B cell (primary cell): ENCODE measurements at regions not wholly inside any gene's neighbourhood (a gene's known extent, or its start where the extent isn't known, plus 50 kb on each side); places are given as distances from the start of the nearest gene placed in this dataset.

ENCODE experiments used
- ATAC-seq: fragments of 200-7000 bp; cut with Tn5 transposase; one replicate; pipeline ENCODE4 v1.10.0; 2021; ENCODE audit warnings: low read depth, mild to moderate bottlenecking, moderate number of reproducible peaks, moderate library complexity
- CTCF ChIA-PET: fragments of 350-600 bp; sonication (Branson Sonifier 250); formaldehyde crosslinking; loops from one replicate; lab custom pipeline; 2021; ENCODE audit warnings: antibody characterized with exemption, inconsistent platforms; lab: Charles Lee
- POLR2A ChIA-PET: fragments of 350-600 bp; sonication (Branson Sonifier 250); formaldehyde crosslinking; loops from one replicate; lab custom pipeline; 2021; ENCODE audit warnings: antibody characterized with exemption; lab: Charles Lee
- DNase-seq: peaks from one replicate; pipeline ENCODE4 v3.0.0; 2013
- H2AFZ ChIP-seq: 2 replicates; pipeline ENCODE4 v1.6.1; 2012; ENCODE audit warnings: mild to moderate bottlenecking, low read depth, low read length; ENCODE audit not compliant: insufficient read depth, poor library complexity, severe bottlenecking
- H3K27ac ChIP-seq, 2 donors: 1 replicate in 1 of 2; 2 replicates in 1 of 2; pipeline ENCODE4 v1.5.1; 2012 to 2013; ENCODE audit warnings: low read length in 2 of 2, mild to moderate bottlenecking in 2 of 2, moderate library complexity in 1 of 2
- H3K27me3 ChIP-seq, 4 experiments: fragments of 200-600 bp in 1 of 4; sonication (generic) in 1 of 4; replicated peaks in 1 of 4; 1 replicate in 2 of 4; 2 replicates in 2 of 4; pipeline versions ENCODE4 v1.6.1 to v1.7.0; 2013 to 2016; ENCODE audit warnings: low read length in 3 of 4, mild to moderate bottlenecking in 2 of 4, mixed read lengths in 1 of 4, moderate library complexity in 1 of 4; ENCODE audit not compliant: insufficient read depth in 4 of 4, control insufficient read depth in 3 of 4; ENCODE audit errors: control extremely low read depth in 1 of 4
- H3K36me3 ChIP-seq, 2 experiments: replicated peaks in 1 of 2; 1 replicate in 1 of 2; 2 replicates in 1 of 2; pipeline versions ENCODE4 v1.6.1 to v1.7.1; 2013; ENCODE audit warnings: low read length in 1 of 2; ENCODE audit not compliant: insufficient read depth in 2 of 2, control insufficient read depth in 1 of 2; ENCODE audit errors: control extremely low read depth in 1 of 2, extremely low read depth in 1 of 2
- H3K4me1 ChIP-seq, 2 donors: fragments of 200-600 bp in 1 of 2; sonication (generic) in 1 of 2; 1 replicate in 1 of 2; 2 replicates in 1 of 2; pipeline versions ENCODE4 v1.5.1 to v1.6.1; 2013 to 2017; ENCODE audit warnings: low read length in 2 of 2; ENCODE audit not compliant: control insufficient read depth in 2 of 2, insufficient read depth in 2 of 2
- H3K4me2 ChIP-seq: replicated peaks from 2 replicates; pipeline ENCODE3; 2012; ENCODE audit warnings: mild to moderate bottlenecking, low read depth, low read length; ENCODE audit not compliant: poor library complexity, severe bottlenecking
- H3K4me3 ChIP-seq, 5 experiments: fragments of 200-600 bp in 1 of 5; sonication (generic) in 1 of 5; 1 replicate in 3 of 5; 2 replicates in 2 of 5; pipeline versions ENCODE4 v1.5.1 to v1.7.0; 2011 to 2016; ENCODE audit warnings: low read length in 4 of 5, mild to moderate bottlenecking in 4 of 5, low read depth in 2 of 5, control low read depth in 1 of 5, moderate library complexity in 1 of 5; ENCODE audit not compliant: insufficient read depth in 1 of 5; ENCODE audit errors: control extremely low read depth in 1 of 5, extremely low read depth in 1 of 5
- H3K79me2 ChIP-seq: fragments of 200-600 bp; sonication (generic); one replicate; pipeline ENCODE4 v1.6.0; 2016; ENCODE audit warnings: low read length; ENCODE audit not compliant: control insufficient read depth, insufficient read depth
- H3K9ac ChIP-seq: fragments of 200-600 bp; sonication (generic); 2 replicates; pipeline ENCODE4 v1.6.1; 2017; ENCODE audit warnings: mild to moderate bottlenecking, low read length, moderate library complexity
- H3K9me3 ChIP-seq, 3 donors: one replicate each; pipeline versions ENCODE4 v1.6.1 to v1.7.1; 2013; ENCODE audit warnings: low read length in 2 of 3; ENCODE audit not compliant: control insufficient read depth in 2 of 3, insufficient read depth in 1 of 3; ENCODE audit errors: control extremely low read depth in 1 of 3
- H4K20me1 ChIP-seq: 2 replicates; pipeline ENCODE4 v1.6.0; 2012; ENCODE audit warnings: mild to moderate bottlenecking, low read length; ENCODE audit not compliant: insufficient read depth, control insufficient read depth, poor library complexity, severe bottlenecking
- H3K27ac Mint-ChIP-seq: one replicate; pipeline ENCODE4 v1.8.0; 2021; ENCODE audit warnings: mixed read lengths
- H3K27me3 Mint-ChIP-seq: one replicate; pipeline ENCODE4 v1.8.0; 2021; ENCODE audit warnings: mixed read lengths
- H3K4me1 Mint-ChIP-seq: one replicate; pipeline ENCODE4 v1.8.0; 2021; ENCODE audit warnings: mixed read lengths
- H3K4me3 Mint-ChIP-seq: one replicate; pipeline ENCODE4 v1.8.0; 2021; ENCODE audit warnings: mixed read lengths
- H3K9me3 Mint-ChIP-seq: one replicate; pipeline ENCODE4 v1.8.0; 2022; ENCODE audit warnings: mixed read lengths; ENCODE audit not compliant: insufficient read depth
- CTCF ChIP-seq: fragments of 200-600 bp; IDR thresholded peaks from one replicate; pipeline ENCODE4 v1.8.0; 2022; ENCODE audit warnings: antibody characterized with exemption, mild to moderate bottlenecking
- EZH2 ChIP-seq: IDR thresholded peaks from 2 replicates; pipeline ENCODE4 v1.6.1; 2012; ENCODE audit warnings: borderline replicate concordance, low read depth, mild to moderate bottlenecking, moderate library complexity, low read length; ENCODE audit not compliant: insufficient read depth, poor library complexity, severe bottlenecking
- WGBS: methylation state at CpG from one replicate; pipeline ENCODE4 v1.1.5; 2013; ENCODE audit warnings: missing lambda C conversion rate; ENCODE audit not compliant: insufficient coverage; 5-methylcytosine and 5-hydroxymethylcytosine counted together
- intact Hi-C: fragments of 100-400 bp; cut with micrococcal nuclease; formaldehyde crosslinking; loops from one replicate; pipeline ENCODE4 v1.10.0; 2022

GRCh38 chr6:22512686-22513427, 56.5 kb upstream of the HDGFL1 start:
- Histone ChIP-seq H2AFZ (no peak overlapping the region), H3K36me3 (no peaks in the 10 kb centered on the region), H3K4me1 (no peaks in the 10 kb centered on the region), H3K4me2 (no peak overlapping the region), H3K4me3 (no peak overlapping the region), H3K9me3 (no peaks in the 10 kb centered on the region), H3K79me2 (no peaks in the 10 kb centered on the region), H3K27me3 (no peaks in the 10 kb centered on the region), H3K9ac (no peak overlapping the region), H3K27ac (no peak overlapping the region), H4K20me1 (no peaks in the 10 kb centered on the region)
- POLR2A ChIA-PET, result no interaction called here
- DNase-seq (no peak), ATAC-seq (no peak)
- Mint-ChIP-seq H3K27ac (no peak overlapping the region), H3K9me3 (peaks cover 2% of the 10 kb centered on the region), H3K27me3 (no peaks in the 10 kb centered on the region), H3K4me3 (no peak overlapping the region), H3K4me1 (no peaks in the 10 kb centered on the region)
- intact Hi-C loops, result no loop called here
- TF ChIP-seq EZH2, result no peak
- TF ChIP-seq CTCF, result no peak
- 82% methylated on average over 3 of the region's 9 CpGs for WGBS
- CTCF ChIA-PET, result no interaction called here

- Histone ChIP-seq H3K79me2 (no peaks in the 10 kb centered on the region), H3K9ac (no peak overlapping the region), H3K4me1 (no peaks in the 10 kb centered on the region), H3K36me3 (no peaks in the 10 kb centered on the region), H3K27ac (no peak overlapping the region), H4K20me1 (no peaks in the 10 kb centered on the region), H3K4me2 (no peak overlapping the region), H2AFZ (no peak overlapping the region), H3K9me3 (no peaks in the 10 kb centered on the region), H3K4me3 (no peak overlapping the region), H3K27me3 (no peaks in the 10 kb centered on the region)
- ChIA-PET CTCF (no interaction called here), POLR2A (no interaction called here)
- ATAC-seq (no peak), DNase-seq (no peak)
- Mint-ChIP-seq H3K4me3 (no peak overlapping the region), H3K4me1 (no peaks in the 10 kb centered on the region), H3K27me3 (no peaks in the 10 kb centered on the region), H3K27ac (no peak overlapping the region), H3K9me3 (peaks cover 2% of the 10 kb centered on the region)
- intact Hi-C loops, result no loop called here
- WGBS, result no CpG with 5 or more reads among the region's 9 CpGs
- no peak for TF ChIP-seq CTCF
- no peak for TF ChIP-seq EZH2
These were observed 55.7 kb upstream of the HDGFL1 start for GRCh38 chr6:22513667-22514066.
